GM23338 (cell line): ENCODE measurements at regions not wholly inside any gene's neighbourhood (a gene's known extent, or its start where the extent isn't known, plus 50 kb on each side); places are given as distances from the start of the nearest gene placed in this dataset.

ENCODE experiments used
- ATAC-seq: fragments of 200-7000 bp; cut with Tn5 transposase; 3 replicates; pipeline ENCODE4 v1.9.1; 2020
- DNase-seq: peaks from one replicate; pipeline ENCODE4 v3.0.0-alpha.2; 2015; ENCODE audit warnings: low spot score
- H2AFZ ChIP-seq: fragments of 200-600 bp; sonication (generic); 2 replicates; pipeline ENCODE4 v1.8.0; 2016; ENCODE audit warnings: antibody characterized with exemption, mild to moderate bottlenecking, moderate library complexity
- H3F3A ChIP-seq: fragments of 200-600 bp; sonication (generic); replicated peaks from 2 replicates; pipeline ENCODE4 v1.8.0; 2017; ENCODE audit warnings: antibody characterized with exemption, mixed run types, low read depth
- H3K27ac ChIP-seq: fragments of 200-600 bp; sonication (generic); 2 replicates; pipeline ENCODE4 v1.6.1; 2016; ENCODE audit warnings: low read depth
- H3K27me3 ChIP-seq: fragments of 200-600 bp; sonication (generic); 2 replicates; pipeline ENCODE4 v1.8.0; 2016; ENCODE audit warnings: mild to moderate bottlenecking, mixed run types, moderate library complexity; ENCODE audit not compliant: insufficient read depth
- H3K36me3 ChIP-seq: fragments of 200-600 bp; sonication (generic); 2 replicates; pipeline ENCODE4 v1.8.0; 2016; ENCODE audit warnings: mild to moderate bottlenecking; ENCODE audit not compliant: insufficient read depth
- H3K4me1 ChIP-seq: fragments of 200-600 bp; sonication (generic); 2 replicates; pipeline ENCODE4 v1.8.0; 2016; ENCODE audit warnings: mild to moderate bottlenecking, moderate library complexity; ENCODE audit not compliant: insufficient read depth
- H3K4me2 ChIP-seq: fragments of 200-600 bp; sonication (generic); 2 replicates; pipeline ENCODE4 v1.7.1; 2017; ENCODE audit warnings: mixed run types
- H3K4me3 ChIP-seq: fragments of 200-600 bp; sonication (generic); 2 replicates; pipeline ENCODE4 v1.6.1; 2016; ENCODE audit warnings: mixed run types
- H3K79me2 ChIP-seq: fragments of 200-600 bp; sonication (generic); replicated peaks from 2 replicates; pipeline ENCODE4 v1.8.0; 2017; ENCODE audit warnings: mild to moderate bottlenecking; ENCODE audit not compliant: insufficient read depth
- H3K9me2 ChIP-seq: fragments of 200-600 bp; sonication (generic); 2 replicates; pipeline ENCODE4 v1.8.0; 2017; ENCODE audit not compliant: insufficient read depth
- H4K20me1 ChIP-seq: fragments of 200-600 bp; sonication (generic); replicated peaks from 2 replicates; pipeline ENCODE4 v1.8.0; 2017; ENCODE audit warnings: mild to moderate bottlenecking; ENCODE audit not compliant: insufficient read depth
- H3K27ac Mint-ChIP-seq: 2 replicates; pipeline ENCODE4 v1.8.0; 2020; ENCODE audit warnings: inconsistent platforms, mild to moderate bottlenecking, moderate library complexity, mixed read lengths
- H3K27me3 Mint-ChIP-seq: 3 replicates; pipeline ENCODE4 v1.8.0; 2022; ENCODE audit warnings: low read depth, mild to moderate bottlenecking, moderate library complexity, mixed read lengths, inconsistent platforms; ENCODE audit not compliant: insufficient read depth, poor library complexity
- H3K36me3 Mint-ChIP-seq: 3 replicates; pipeline ENCODE4 v1.8.0; 2021; ENCODE audit warnings: low read depth, mild to moderate bottlenecking, inconsistent platforms, moderate library complexity, mixed read lengths
- H3K4me1 Mint-ChIP-seq: 3 replicates; pipeline ENCODE4 v1.8.0; 2020; ENCODE audit warnings: mild to moderate bottlenecking, inconsistent platforms, mixed read lengths
- H3K4me3 Mint-ChIP-seq: 3 replicates; pipeline ENCODE4 v1.8.0; 2021; ENCODE audit warnings: moderate library complexity, mild to moderate bottlenecking, inconsistent platforms, mixed read lengths
- H3K9me3 Mint-ChIP-seq: 3 replicates; pipeline ENCODE4 v1.8.0; 2020; ENCODE audit warnings: moderate library complexity, mild to moderate bottlenecking, inconsistent platforms, mixed read lengths
- EZH2 ChIP-seq: fragments of 200-600 bp; sonication (generic); IDR thresholded peaks from one replicate; pipeline ENCODE4 v1.8.0; 2017; ENCODE audit warnings: antibody characterized with exemption, mild to moderate bottlenecking, low read depth; ENCODE audit not compliant: unreplicated experiment
- NANOG ChIP-seq: IDR thresholded peaks from 2 replicates; pipeline ENCODE4 v1.6.1; 2016; ENCODE audit warnings: antibody characterized with exemption, borderline replicate concordance
- REST ChIP-seq: IDR thresholded peaks from one replicate; pipeline ENCODE4 v1.6.1; 2018; ENCODE audit warnings: antibody characterized with exemption; ENCODE audit not compliant: unreplicated experiment
- ZNF114 ChIP-seq: fragments of 250-450 bp; sonication (Bioruptor Pico); IDR thresholded peaks from 2 replicates; pipeline ENCODE4 v1.5.0; 2020; ENCODE audit warnings: mild to moderate bottlenecking, moderate library complexity
- ZNF331 ChIP-seq: fragments of 250-450 bp; sonication (Bioruptor Pico); IDR thresholded peaks from 2 replicates; pipeline ENCODE4 v1.5.0; 2020; ENCODE audit warnings: low read depth, mild to moderate bottlenecking, moderate library complexity
- ZNF462 ChIP-seq: fragments of 250-450 bp; sonication (Bioruptor Pico); IDR thresholded peaks from 2 replicates; pipeline ENCODE4 v1.5.0; 2020; ENCODE audit warnings: mild to moderate bottlenecking, moderate library complexity

- no peaks in the 10 kb centered on the region; the same call in 1 of the 2 replicates for H3K9me2 ChIP-seq
- H3K4me1 Mint-ChIP-seq = peaks cover 14% of the 10 kb centered on the region
- H3K4me2 ChIP-seq = no peak overlapping the region
- peaks cover 2% of the 10 kb centered on the region for H3K27me3 Mint-ChIP-seq
- no peaks in the 10 kb centered on the region for H4K20me1 ChIP-seq
- no peak for ATAC-seq
- DNase-seq = no peak
- H2AFZ ChIP-seq = no peak overlapping the region
- H3K4me3 Mint-ChIP-seq = no peak overlapping the region
- H3K27me3 ChIP-seq = no peaks in the 10 kb centered on the region
- H3F3A ChIP-seq = no peaks in the 10 kb centered on the region
- no peaks in the 10 kb centered on the region; the same call in 2 of the 3 replicates for H3K9me3 Mint-ChIP-seq
- H3K27ac Mint-ChIP-seq = 0 out of 2 replicates have a peak overlapping the region, but pooled peaks have one; percentile 12
- H3K79me2 ChIP-seq = no peaks in the 10 kb centered on the region
- TF ChIP-seq ZNF114 = no peak
- TF ChIP-seq EZH2 = no peak
- no peak for TF ChIP-seq ZNF331 (CRISPR knock-in tag)
- no peak for TF ChIP-seq ZNF462 (CRISPR knock-in tag)
- no peak for TF ChIP-seq NANOG
- TF ChIP-seq REST = no peak
- H3K4me3 ChIP-seq = no peak overlapping the region
- H3K36me3 ChIP-seq = no peaks in the 10 kb centered on the region
- no peaks in the 10 kb centered on the region for H3K4me1 ChIP-seq
- H3K36me3 Mint-ChIP-seq = no peaks in the 10 kb centered on the region; the same call in 2 of the 3 replicates
- H3K27ac ChIP-seq = no peak overlapping the region
Measured at GRCh38 chr5:167284222-167284890, 1007.1 kb upstream of the WWC1 start.
